ENCODE measurements at regions not wholly inside any gene's neighbourhood (a gene's known extent, or its start where the extent isn't known, plus 50 kb on each side); places are given as distances from the start of the nearest gene placed in this dataset.

GRCh38 chr3:70738291-70738681 is 425.8 kb upstream of the MDFIC2 start:
- no peak overlapping the region for H3K27ac ChIP-seq
- DNase-seq (ENCODE audit: low spot score): no peak
- no peak overlapping the region for H3K4me3 ChIP-seq
- no peak for TF ChIP-seq CTCF (IDR thresholded peaks at IDR 0.05)

- no peak for DNase-seq (ENCODE audit: low spot score)
- no peak for TF ChIP-seq CTCF (IDR thresholded peaks at IDR 0.05)
- Histone ChIP-seq H3K4me3 (no peak overlapping the region), H3K27ac (no peak overlapping the region)
Observed at GRCh38 chr3:70737666-70738290, 425.3 kb upstream of the MDFIC2 start.

GRCh38 chr3:70736009-70736408 is 423.6 kb upstream of the MDFIC2 start:
- H3K27ac ChIP-seq: no peak overlapping the region
- DNase-seq (ENCODE audit: low spot score): no peak
- no peak overlapping the region for H3K4me3 ChIP-seq
- TF ChIP-seq CTCF (IDR thresholded peaks at IDR 0.05): no peak

- TF ChIP-seq CTCF (IDR thresholded peaks at IDR 0.05): no peak
- no peak for DNase-seq (ENCODE audit: low spot score)
- H3K27ac ChIP-seq: no peak overlapping the region
Observed at GRCh38 chr3:70734756-70735155, 422.3 kb upstream of the MDFIC2 start.

GRCh38 chr3:70731046-70731445 is 418.6 kb upstream of the MDFIC2 start:
- DNase-seq (ENCODE audit: low spot score): no peak
- Histone ChIP-seq H3K27ac (no peak overlapping the region), H3K4me3 (no peak overlapping the region)
- no peak for TF ChIP-seq CTCF (IDR thresholded peaks at IDR 0.05)

More at GRCh38 chr3:70734756-70735155, 422.3 kb upstream of the MDFIC2 start:
- no peak overlapping the region for H3K4me3 ChIP-seq

- TF ChIP-seq CTCF (IDR thresholded peaks at IDR 0.05): no peak
- no peak for DNase-seq (ENCODE audit: low spot score)
- Histone ChIP-seq H3K4me3 (no peak overlapping the region), H3K27ac (no peak overlapping the region)
Observed at GRCh38 chr3:70729845-70730244, 417.4 kb upstream of the MDFIC2 start.

- TF ChIP-seq CTCF (IDR thresholded peaks at IDR 0.05): no peak
- Histone ChIP-seq H3K4me3 (no peak overlapping the region), H3K27ac (no peak overlapping the region)
- no peak for DNase-seq (ENCODE audit: low spot score)
Observed at GRCh38 chr3:70728311-70728710, 415.9 kb upstream of the MDFIC2 start.
